ENCODE measurements at regions not wholly inside any gene's neighbourhood (a gene's known extent, or its start where the extent isn't known, plus 50 kb on each side); places are given as distances from the start of the nearest gene placed in this dataset.
"Not testable (repeated sequence)": the region's sequence is repeated elsewhere in the genome, so short reads cannot be mapped to it uniquely, and the experiment has no call there.

- no peak for DNase-seq (ENCODE audit: low spot score)
Observed at GRCh38 chr5:13640270-13640669, 304.2 kb downstream of the DNAH5 start.

- DNase-seq (ENCODE audit: low spot score): no peak
Observed at GRCh38 chr5:13632676-13633075, 311.8 kb downstream of the DNAH5 start.

- no peak for DNase-seq (ENCODE audit: low spot score)
Observed at GRCh38 chr5:13629218-13629617, 315.3 kb downstream of the DNAH5 start.

- no peak for DNase-seq (ENCODE audit: low spot score)
Observed at GRCh38 chr5:13627673-13628454, 316.6 kb downstream of the DNAH5 start.

- DNase-seq (ENCODE audit: low spot score): no peak
Observed at GRCh38 chr5:13625616-13626198, 318.8 kb downstream of the DNAH5 start.

- DNase-seq (ENCODE audit: low spot score): no peak
Observed at GRCh38 chr5:13624283-13625074, 320.0 kb downstream of the DNAH5 start.

- DNase-seq (ENCODE audit: low spot score): no peak
Observed at GRCh38 chr5:13613621-13614020, 330.9 kb downstream of the DNAH5 start.

- DNase-seq (ENCODE audit: low spot score): no peak
Observed at GRCh38 chr5:13611604-13612003, 332.9 kb downstream of the DNAH5 start.

- DNase-seq (ENCODE audit: low spot score): no peak
Observed at GRCh38 chr5:13609504-13609903, 335.0 kb downstream of the DNAH5 start.

GRCh38 chr5:13606051-13606450 is 338.4 kb downstream of the DNAH5 start:
- no peak for DNase-seq (ENCODE audit: low spot score)

- DNase-seq (ENCODE audit: low spot score): no peak
Observed at GRCh38 chr5:13601112-13601511, 343.4 kb downstream of the DNAH5 start.

GRCh38 chr5:13595978-13596377 is 348.5 kb downstream of the DNAH5 start:
- no peak for DNase-seq (ENCODE audit: low spot score)

GRCh38 chr5:13591621-13592020 is 352.9 kb downstream of the DNAH5 start:
- DNase-seq (ENCODE audit: low spot score): no peak

GRCh38 chr5:13585324-13585723 is 359.2 kb downstream of the DNAH5 start:
- no peak for DNase-seq (ENCODE audit: low spot score)

- no peak for DNase-seq (ENCODE audit: low spot score)
Observed at GRCh38 chr5:13581914-13582313, 362.6 kb downstream of the DNAH5 start.

- no peak for DNase-seq (ENCODE audit: low spot score)
Observed at GRCh38 chr5:13581132-13581531, 363.4 kb downstream of the DNAH5 start.

GRCh38 chr5:13580058-13580457 is 364.4 kb downstream of the DNAH5 start:
- DNase-seq (ENCODE audit: low spot score): no peak

- not testable (repeated sequence) for DNase-seq (ENCODE audit: low spot score)
Observed at GRCh38 chr5:13579091-13579490, 365.4 kb downstream of the DNAH5 start.

GRCh38 chr5:13578311-13579039 is 366.0 kb downstream of the DNAH5 start:
- not testable (repeated sequence) for DNase-seq (ENCODE audit: low spot score)

GRCh38 chr5:13574574-13574973 is 369.9 kb downstream of the DNAH5 start:
- DNase-seq (ENCODE audit: low spot score): no peak

GRCh38 chr5:13572163-13572562 is 372.3 kb downstream of the DNAH5 start:
- no peak for DNase-seq (ENCODE audit: low spot score)

GRCh38 chr5:13569090-13569715 is 375.3 kb downstream of the DNAH5 start:
- no peak for DNase-seq (ENCODE audit: low spot score)

Measured in AG20443 (cell line).